OCI-LY3 (cell line): ENCODE measurements at regions not wholly inside any gene's neighbourhood (a gene's known extent, or its start where the extent isn't known, plus 50 kb on each side); places are given as distances from the start of the nearest gene placed in this dataset.

Experiments
- H2AFZ ChIP-seq: fragments of 200-600, 300-600 bp; shearing (Covaris generic); 2 replicates; pipeline ENCODE4 v1.6.0; 2014; ENCODE audit warnings: antibody characterized with exemption, low read depth, low read length
- H3K27ac ChIP-seq: fragments of 200-600, 300-600 bp; sonication (generic); 2 replicates; pipeline ENCODE4 v1.5.1; 2014; ENCODE audit warnings: mild to moderate bottlenecking, low read length, moderate library complexity, mixed read lengths
- H3K27me3 ChIP-seq: fragments of 200-600, 300-600 bp; sonication (generic); 2 replicates; pipeline ENCODE4 v1.6.1; 2014; ENCODE audit warnings: low read depth, low read length, mixed read lengths
- H3K36me3 ChIP-seq: fragments of 200-600, 300-600 bp; sonication (generic); replicated peaks from 2 replicates; pipeline ENCODE3; 2014; ENCODE audit warnings: low read depth, low read length, mixed read lengths
- H3K4me1 ChIP-seq: fragments of 300-600, 200-600 bp; sonication (generic); 2 replicates; pipeline ENCODE4 v1.6.1; 2014; ENCODE audit warnings: low read length, mixed read lengths
- H3K4me2 ChIP-seq: fragments of 200-600, 300-600 bp; sonication (generic); 2 replicates; pipeline ENCODE4 v1.6.1; 2014; ENCODE audit warnings: low read length, mixed read lengths
- H3K4me3 ChIP-seq: fragments of 300-600, 200-600 bp; sonication (generic); 2 replicates; pipeline ENCODE4 v1.5.1; 2014; ENCODE audit warnings: antibody characterized with exemption, mild to moderate bottlenecking, low read length, moderate library complexity
- H3K79me2 ChIP-seq: fragments of 300-600, 200-600 bp; shearing (Covaris generic); 2 replicates; pipeline ENCODE4 v1.6.1; 2014; ENCODE audit warnings: mild to moderate bottlenecking, low read length, mixed read lengths
- H3K9ac ChIP-seq: fragments of 300-600, 200-600 bp; shearing (Covaris generic); 2 replicates; pipeline ENCODE4 v1.6.0; 2014; ENCODE audit warnings: mild to moderate bottlenecking, low read length, moderate library complexity
- H3K9me3 ChIP-seq: fragments of 200-600, 300-600 bp; shearing (Covaris generic); 2 replicates; pipeline ENCODE4 v1.6.1; 2014; ENCODE audit warnings: low read length, mixed read lengths; ENCODE audit not compliant: insufficient read depth
- H4K20me1 ChIP-seq: fragments of 200-600, 300-600 bp; sonication (generic); 2 replicates; pipeline ENCODE4 v1.6.1; 2016; ENCODE audit warnings: low read length, mixed read lengths; ENCODE audit not compliant: insufficient read depth
- EZH2phosphoT487 ChIP-seq: fragments of 200-600 bp; shearing (Covaris generic); IDR thresholded peaks from 2 replicates; pipeline ENCODE4 v1.6.1; 2018; ENCODE audit warnings: antibody characterized with exemption, mixed run types, low read depth
- TF ChIP-seq, protein P1 (sequence below): fragments of 200-600, 300-600 bp; sonication (generic); IDR thresholded peaks from 2 replicates; pipeline ENCODE4 v1.5.1; 2014; ENCODE audit warnings: antibody characterized with exemption, low read length, low read depth

DNA sequence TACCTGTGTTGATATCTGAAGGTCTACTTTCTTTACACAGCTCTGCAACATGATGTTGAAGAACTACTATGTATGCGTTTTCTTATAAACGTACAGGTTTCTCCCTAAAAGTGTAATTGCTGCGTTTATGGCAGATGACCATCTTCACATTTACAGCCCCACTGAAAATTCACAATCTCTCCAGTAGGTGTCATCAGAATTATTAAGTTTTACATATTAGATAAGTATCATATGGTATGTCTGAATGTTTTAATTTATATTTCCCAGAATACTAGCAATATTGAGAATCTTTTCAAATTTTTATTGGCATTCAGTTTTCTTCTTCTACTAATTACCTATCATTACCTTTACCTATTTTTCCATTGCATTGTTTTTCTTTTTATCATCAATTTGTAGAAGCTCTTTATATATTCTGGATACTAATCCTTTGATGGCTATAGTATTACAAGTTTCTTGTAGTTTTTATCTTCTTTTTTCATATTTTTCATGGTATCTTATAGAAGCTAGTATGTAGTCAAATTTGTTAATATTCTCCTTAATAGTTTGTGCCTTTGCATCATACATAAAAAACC lies 123.5 kb downstream of the CAPZA3 start:
- no peak for TF ChIP-seq EZH2phosphoT487
- TF ChIP-seq, protein P1, sequence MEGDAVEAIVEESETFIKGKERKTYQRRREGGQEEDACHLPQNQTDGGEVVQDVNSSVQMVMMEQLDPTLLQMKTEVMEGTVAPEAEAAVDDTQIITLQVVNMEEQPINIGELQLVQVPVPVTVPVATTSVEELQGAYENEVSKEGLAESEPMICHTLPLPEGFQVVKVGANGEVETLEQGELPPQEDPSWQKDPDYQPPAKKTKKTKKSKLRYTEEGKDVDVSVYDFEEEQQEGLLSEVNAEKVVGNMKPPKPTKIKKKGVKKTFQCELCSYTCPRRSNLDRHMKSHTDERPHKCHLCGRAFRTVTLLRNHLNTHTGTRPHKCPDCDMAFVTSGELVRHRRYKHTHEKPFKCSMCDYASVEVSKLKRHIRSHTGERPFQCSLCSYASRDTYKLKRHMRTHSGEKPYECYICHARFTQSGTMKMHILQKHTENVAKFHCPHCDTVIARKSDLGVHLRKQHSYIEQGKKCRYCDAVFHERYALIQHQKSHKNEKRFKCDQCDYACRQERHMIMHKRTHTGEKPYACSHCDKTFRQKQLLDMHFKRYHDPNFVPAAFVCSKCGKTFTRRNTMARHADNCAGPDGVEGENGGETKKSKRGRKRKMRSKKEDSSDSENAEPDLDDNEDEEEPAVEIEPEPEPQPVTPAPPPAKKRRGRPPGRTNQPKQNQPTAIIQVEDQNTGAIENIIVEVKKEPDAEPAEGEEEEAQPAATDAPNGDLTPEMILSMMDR = peak; percentile 65
- Histone ChIP-seq H3K4me2 (no peak overlapping the region), H3K4me1 (peaks cover 14% of the 10 kb centered on the region)

DNA sequence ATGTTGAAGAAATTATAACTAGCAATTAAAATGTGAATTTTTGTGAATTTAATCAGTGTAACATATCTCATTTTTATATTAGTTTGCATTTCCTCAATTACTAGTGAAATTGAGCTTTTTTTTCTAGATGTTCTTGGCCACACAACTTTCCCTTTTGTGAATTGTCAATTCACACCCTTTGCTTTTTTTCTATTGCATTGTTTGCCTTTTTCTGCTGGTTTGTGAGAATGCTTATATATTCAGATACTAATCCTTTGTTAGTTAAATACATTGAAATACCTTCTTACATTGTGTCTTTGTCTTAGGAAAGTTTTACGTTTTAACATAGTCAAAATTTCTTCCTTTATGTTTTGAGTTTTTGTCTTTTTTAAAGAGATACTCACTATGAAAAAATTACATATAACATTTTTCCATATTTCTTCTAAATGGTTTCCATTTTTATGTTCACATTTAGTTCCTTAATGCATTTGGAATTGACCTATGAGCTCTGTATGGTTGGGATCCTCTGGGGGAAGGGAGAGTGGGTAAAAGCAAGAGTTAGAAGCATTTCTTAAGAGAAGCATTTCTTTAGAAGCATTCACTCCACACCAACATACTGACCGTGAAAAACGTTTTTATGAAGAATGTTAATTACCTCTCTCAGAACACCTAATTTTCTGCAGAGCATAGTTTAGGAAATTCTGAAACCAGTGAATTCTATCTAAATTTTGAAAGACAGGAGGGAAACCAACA lies 126.0 kb downstream of the CAPZA3 start:
- no peak overlapping the region for H3K4me3 ChIP-seq
- H3K36me3 ChIP-seq = no peaks in the 10 kb centered on the region
- no peak overlapping the region for H3K27ac ChIP-seq
- H3K27me3 ChIP-seq = no peaks in the 10 kb centered on the region
- no peak for TF ChIP-seq EZH2phosphoT487
- TF ChIP-seq, protein P1 = no peak
- no peak overlapping the region for H2AFZ ChIP-seq
- no peaks in the 10 kb centered on the region for H4K20me1 ChIP-seq
- no peaks in the 10 kb centered on the region for H3K79me2 ChIP-seq
- no peak overlapping the region for H3K9ac ChIP-seq
- no peak overlapping the region for H3K4me2 ChIP-seq
- no peaks in the 10 kb centered on the region for H3K9me3 ChIP-seq
- peaks cover 25% of the 10 kb centered on the region for H3K4me1 ChIP-seq

More for the DNA sequence above, 123.5 kb downstream of the CAPZA3 start:
- H3K27ac ChIP-seq = no peak overlapping the region
- H4K20me1 ChIP-seq = no peaks in the 10 kb centered on the region
- H3K9ac ChIP-seq = no peak overlapping the region
- no peaks in the 10 kb centered on the region for H3K27me3 ChIP-seq
- no peak overlapping the region for H3K4me3 ChIP-seq
- no peaks in the 10 kb centered on the region for H3K36me3 ChIP-seq
- H2AFZ ChIP-seq = no peak overlapping the region
- H3K9me3 ChIP-seq = no peaks in the 10 kb centered on the region
- no peaks in the 10 kb centered on the region for H3K79me2 ChIP-seq

DNA sequence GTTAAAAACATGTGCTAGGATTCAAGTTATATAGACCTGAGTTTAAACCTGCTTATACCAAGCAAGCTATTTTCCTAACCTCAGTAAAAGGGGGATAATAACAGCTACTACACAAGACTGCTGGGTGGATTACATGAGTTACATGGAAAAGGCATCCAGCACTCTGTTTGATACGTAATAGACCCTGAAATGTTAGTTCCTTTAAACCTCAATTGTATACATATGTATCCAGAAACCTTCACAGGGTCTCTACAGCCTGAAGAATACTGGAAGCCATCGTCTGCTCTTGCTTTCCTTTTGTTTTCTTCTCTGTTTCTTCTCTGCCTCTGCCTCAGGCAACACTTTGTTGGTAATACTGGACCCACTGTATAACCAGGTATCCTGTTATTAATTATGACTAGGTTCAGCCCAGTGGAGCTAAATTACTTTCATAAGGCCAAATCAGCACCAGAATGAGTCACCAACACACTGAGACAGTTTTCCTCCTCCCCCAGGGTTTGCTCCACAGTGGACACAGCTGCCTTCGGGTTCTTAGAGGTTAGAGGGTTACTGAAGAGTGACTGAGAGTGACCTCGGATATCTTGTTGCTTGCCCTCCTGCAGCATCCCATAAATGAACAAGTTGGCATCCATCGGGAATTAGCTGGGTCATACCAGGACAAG lies 127.1 kb downstream of the CAPZA3 start:
- no peak overlapping the region for H2AFZ ChIP-seq
- no peak overlapping the region for H3K27ac ChIP-seq
- H3K9ac ChIP-seq = no peak overlapping the region
- TF ChIP-seq EZH2phosphoT487 = no peak
- TF ChIP-seq, protein P1 = no peak
- no peaks in the 10 kb centered on the region for H3K36me3 ChIP-seq
- no peak overlapping the region for H3K4me3 ChIP-seq
- H3K27me3 ChIP-seq = no peaks in the 10 kb centered on the region
- peak overlapping the region; percentile 14; the same call in 1 of the 2 replicates for H3K4me2 ChIP-seq
- H4K20me1 ChIP-seq = no peaks in the 10 kb centered on the region
- no peaks in the 10 kb centered on the region for H3K79me2 ChIP-seq
- no peaks in the 10 kb centered on the region for H3K9me3 ChIP-seq
- H3K4me1 ChIP-seq = peaks cover 36% of the 10 kb centered on the region

GRCh38 chr12:18868717-18869116 lies 130.8 kb downstream of the CAPZA3 start:
- no peaks in the 10 kb centered on the region for H3K9me3 ChIP-seq
- H2AFZ ChIP-seq = peak overlapping the region; percentile 61; the same call in 1 of the 2 replicates
- TF ChIP-seq, protein P1 = no peak
- no peak for TF ChIP-seq EZH2phosphoT487
- peak overlapping the region; percentile 71 for H3K9ac ChIP-seq
- no peaks in the 10 kb centered on the region for H3K79me2 ChIP-seq
- H3K36me3 ChIP-seq = no peaks in the 10 kb centered on the region
- peaks cover 55% of the 10 kb centered on the region for H3K4me1 ChIP-seq
- H3K4me3 ChIP-seq = peak overlapping the region; percentile 73
- H3K27me3 ChIP-seq = no peaks in the 10 kb centered on the region
- H3K27ac ChIP-seq = peak overlapping the region; percentile 98
- no peaks in the 10 kb centered on the region for H4K20me1 ChIP-seq
- H3K4me2 ChIP-seq = peak overlapping the region; percentile 98
